Stomach (tissue), 4 donors: ENCODE measurements at regions not wholly inside any gene's neighbourhood (a gene's known extent, or its start where the extent isn't known, plus 50 kb on each side); places are given as distances from the start of the nearest gene placed in this dataset.

ENCODE experiments used
- POLR2A ChIP-seq, 4 donors: fragments of 450-650 bp; IDR thresholded peaks; one replicate each; pipeline ENCODE4 v1.6.1; 2016; ENCODE audit warnings: antibody characterized with exemption in 4 of 4, control low read depth in 2 of 4, mild to moderate bottlenecking in 1 of 4, moderate library complexity in 1 of 4
- POLR2AphosphoS5 ChIP-seq, 3 donors: sonication (generic); formaldehyde crosslinking; IDR thresholded peaks; one replicate each; pipeline ENCODE4 v1.6.1; 2016; ENCODE audit warnings: antibody characterized with exemption in 3 of 3
- TF ChIP-seq, protein P1 (sequence below), 7 experiments: fragments of 450-650 bp in 4 of 7; fragments of 200-600 bp in 3 of 7; sonication (generic) in 3 of 7; IDR thresholded peaks; one replicate each; pipeline ENCODE4 v1.5.1; 2016 to 2019; ENCODE audit warnings: antibody characterized with exemption in 7 of 7, control low read depth in 2 of 7, mild to moderate bottlenecking in 1 of 7

DNA sequence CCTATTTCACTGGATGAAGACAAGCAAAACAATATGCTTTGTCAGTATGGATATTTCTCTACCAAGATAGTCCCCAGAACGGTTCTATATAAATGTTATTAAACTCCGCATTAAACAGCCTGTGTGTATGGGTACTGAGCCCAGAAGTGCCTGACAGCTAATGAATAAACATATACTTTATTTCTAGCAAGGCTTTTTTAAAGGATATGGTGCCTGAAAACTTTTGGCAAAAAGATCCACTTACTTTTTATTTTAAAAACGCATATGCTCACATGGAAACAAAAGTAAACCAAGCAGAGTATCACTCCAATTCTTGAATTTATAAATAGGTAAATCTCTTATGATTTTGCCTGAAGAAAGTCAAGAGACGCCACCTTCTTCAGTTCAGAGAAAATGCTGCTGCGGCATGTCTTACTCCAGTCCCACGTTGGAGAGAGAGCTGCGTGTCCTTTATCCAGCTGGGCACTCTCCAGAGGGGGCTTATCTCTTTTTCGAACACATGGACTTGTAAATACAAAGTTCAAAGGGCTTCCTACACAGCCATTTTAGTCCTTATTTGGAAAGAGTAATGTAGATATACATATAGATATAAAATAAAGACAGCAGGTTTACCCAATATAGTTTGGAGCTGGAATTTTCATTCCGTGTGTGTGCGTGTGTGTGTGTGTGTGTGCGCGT is 264.2 kb downstream of the ADAMTS20 start:
- TF ChIP-seq, protein P1, sequence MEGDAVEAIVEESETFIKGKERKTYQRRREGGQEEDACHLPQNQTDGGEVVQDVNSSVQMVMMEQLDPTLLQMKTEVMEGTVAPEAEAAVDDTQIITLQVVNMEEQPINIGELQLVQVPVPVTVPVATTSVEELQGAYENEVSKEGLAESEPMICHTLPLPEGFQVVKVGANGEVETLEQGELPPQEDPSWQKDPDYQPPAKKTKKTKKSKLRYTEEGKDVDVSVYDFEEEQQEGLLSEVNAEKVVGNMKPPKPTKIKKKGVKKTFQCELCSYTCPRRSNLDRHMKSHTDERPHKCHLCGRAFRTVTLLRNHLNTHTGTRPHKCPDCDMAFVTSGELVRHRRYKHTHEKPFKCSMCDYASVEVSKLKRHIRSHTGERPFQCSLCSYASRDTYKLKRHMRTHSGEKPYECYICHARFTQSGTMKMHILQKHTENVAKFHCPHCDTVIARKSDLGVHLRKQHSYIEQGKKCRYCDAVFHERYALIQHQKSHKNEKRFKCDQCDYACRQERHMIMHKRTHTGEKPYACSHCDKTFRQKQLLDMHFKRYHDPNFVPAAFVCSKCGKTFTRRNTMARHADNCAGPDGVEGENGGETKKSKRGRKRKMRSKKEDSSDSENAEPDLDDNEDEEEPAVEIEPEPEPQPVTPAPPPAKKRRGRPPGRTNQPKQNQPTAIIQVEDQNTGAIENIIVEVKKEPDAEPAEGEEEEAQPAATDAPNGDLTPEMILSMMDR (IDR thresholded peaks at IDR 0.05), result no peak
- TF ChIP-seq POLR2AphosphoS5 (IDR thresholded peaks at IDR 0.05), result no peak
- TF ChIP-seq POLR2A (IDR thresholded peaks at IDR 0.05), result no peak
